Activated CD4-positive, alpha-beta T cell treated with anti-CD3 and anti-CD28 coated beads for 36 hours (primary cell): ENCODE measurements at regions not wholly inside any gene's neighbourhood (a gene's known extent, or its start where the extent isn't known, plus 50 kb on each side); places are given as distances from the start of the nearest gene placed in this dataset.

ENCODE experiments used
- ATAC-seq: fragments of 200-7000 bp; cut with Tn5 transposase; one replicate; pipeline ENCODE4 v1.10.0; 2021; ENCODE audit warnings: mild to moderate bottlenecking, moderate library complexity
- CTCF ChIA-PET: fragments of 350-600 bp; sonication (Branson Sonifier 250); formaldehyde crosslinking; loops from one replicate; lab custom pipeline; 2021; ENCODE audit warnings: antibody characterized with exemption; lab: Charles Lee
- POLR2A ChIA-PET: fragments of 350-600 bp; sonication (Branson Sonifier 250); formaldehyde crosslinking; loops from one replicate; lab custom pipeline; 2021; ENCODE audit warnings: antibody characterized with exemption, inconsistent platforms; lab: Charles Lee
- DNase-seq: peaks from one replicate; pipeline ENCODE4 v3.0.0-alpha.2; 2020
- H3K27ac Mint-ChIP-seq: one replicate; pipeline ENCODE4 v1.8.0; 2021; ENCODE audit warnings: mixed read lengths
- H3K27me3 Mint-ChIP-seq: one replicate; pipeline ENCODE4 v1.8.0; 2021; ENCODE audit warnings: mixed read lengths
- H3K36me3 Mint-ChIP-seq: one replicate; pipeline ENCODE4 v1.8.0; 2021; ENCODE audit warnings: low read depth, mixed read lengths
- H3K4me1 Mint-ChIP-seq: one replicate; pipeline ENCODE4 v1.8.0; 2021; ENCODE audit warnings: mixed read lengths
- H3K4me3 Mint-ChIP-seq: one replicate; pipeline ENCODE4 v1.8.0; 2021; ENCODE audit warnings: mild to moderate bottlenecking, moderate library complexity, mixed read lengths
- H3K9me3 Mint-ChIP-seq: one replicate; pipeline ENCODE4 v1.8.0; 2021; ENCODE audit warnings: low read depth, mixed read lengths
- intact Hi-C, 2 experiments: fragments of 100-400 bp; cut with DNase I in 1 of 2; cut with micrococcal nuclease in 1 of 2; formaldehyde crosslinking; loops; one replicate each; pipeline versions ENCODE4 v1.14.2 to v1.15.1; 2022 to 2024; cut with DNase I, micrococcal nuclease

DNA sequence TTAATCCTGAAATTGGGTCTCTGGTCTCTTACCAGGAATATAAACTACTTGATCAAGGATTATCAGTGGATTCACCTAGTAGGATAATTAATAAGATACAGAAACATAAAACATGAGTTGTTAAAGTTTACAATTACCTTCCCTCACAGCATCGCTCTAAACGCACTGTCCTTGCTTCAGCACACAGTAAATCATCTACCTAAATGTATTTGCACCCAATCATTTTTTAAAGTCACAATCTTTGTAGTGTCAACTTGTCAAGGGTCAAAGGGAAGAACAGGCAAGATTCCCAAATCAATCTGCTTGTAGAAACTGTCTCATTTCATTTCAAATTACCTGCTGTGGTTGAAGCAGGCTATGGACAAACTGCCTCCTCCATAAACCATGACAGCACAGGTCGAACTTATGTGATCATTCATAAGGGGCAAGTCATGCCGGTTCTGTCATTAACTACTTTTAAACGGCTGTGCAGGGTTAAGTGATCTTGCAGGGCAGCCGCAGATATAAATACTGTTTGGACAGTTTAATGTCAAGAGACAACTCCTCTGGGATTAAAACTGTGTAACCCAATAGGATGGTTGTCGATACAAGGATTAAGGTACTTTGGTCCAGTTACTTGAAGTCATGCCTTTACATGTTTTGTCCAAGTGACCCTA, 93.6 kb downstream of the ZNF281 start:
- DNase-seq (no peak), ATAC-seq (no peak)
- CTCF ChIA-PET = no interaction called here
- Mint-ChIP-seq H3K27ac (no peak overlapping the region), H3K4me1 (no peaks in the 10 kb centered on the region), H3K27me3 (peaks cover 6% of the 10 kb centered on the region), H3K4me3 (no peak overlapping the region), H3K9me3 (no peaks in the 10 kb centered on the region), H3K36me3 (no peaks in the 10 kb centered on the region)
- intact Hi-C loops = no loop called here
- POLR2A ChIA-PET = no interaction called here

- H3K27me3 Mint-ChIP-seq = peaks cover 6% of the 10 kb centered on the region
- H3K4me3 Mint-ChIP-seq = no peak overlapping the region
- intact Hi-C loops = no loop called here
- POLR2A ChIA-PET = no interaction called here
- H3K4me1 Mint-ChIP-seq = no peaks in the 10 kb centered on the region
- DNase-seq (no peak), ATAC-seq (no peak)
- CTCF ChIA-PET = interaction anchor here (0.6 to 2.2 kb wide), 5 partner anchors 9 to 196 kb away, joined by 3 to 5 read pairs (median 4); no protein-coding TSS in a partner anchor
- H3K27ac Mint-ChIP-seq = no peak overlapping the region
- H3K36me3 Mint-ChIP-seq = no peaks in the 10 kb centered on the region
- no peaks in the 10 kb centered on the region for H3K9me3 Mint-ChIP-seq
Observed at GRCh38 chr1:200314085-200314750, 95.6 kb downstream of the ZNF281 start.

- intact Hi-C loops = no loop called here
- ChIA-PET CTCF (interaction anchor here (0.5 kb wide), 1 partner anchor 220 kb away, joined by 4 read pairs; no protein-coding TSS in a partner anchor), POLR2A (no interaction called here)
- ATAC-seq (no peak), DNase-seq (no peak)
- Mint-ChIP-seq H3K27ac (no peak overlapping the region), H3K36me3 (no peaks in the 10 kb centered on the region), H3K9me3 (no peaks in the 10 kb centered on the region), H3K4me3 (no peak overlapping the region), H3K4me1 (peaks cover 3% of the 10 kb centered on the region), H3K27me3 (peaks cover 4% of the 10 kb centered on the region)
Observed at GRCh38 chr1:200311256-200311655, 98.6 kb downstream of the ZNF281 start.

- POLR2A ChIA-PET = no interaction called here
- intact Hi-C loops = no loop called here
- peaks cover 2% of the 10 kb centered on the region for H3K27me3 Mint-ChIP-seq
- H3K27ac Mint-ChIP-seq = no peak overlapping the region
- peaks cover 3% of the 10 kb centered on the region for H3K4me1 Mint-ChIP-seq
- H3K4me3 Mint-ChIP-seq = no peak overlapping the region
- CTCF ChIA-PET = no interaction called here
- no peak for ATAC-seq
- H3K9me3 Mint-ChIP-seq = no peaks in the 10 kb centered on the region
- no peaks in the 10 kb centered on the region for H3K36me3 Mint-ChIP-seq
- no peak for DNase-seq
Observed at GRCh38 chr1:200310824-200311223, 99.0 kb downstream of the ZNF281 start.

- ChIA-PET CTCF (interaction anchor here (0.5 to 2.1 kb wide), 9 partner anchors 10 to 178 kb away, joined by 3 to 7 read pairs (median 3); no protein-coding TSS in a partner anchor), POLR2A (no interaction called here)
- DNase-seq (no peak), ATAC-seq (no peak)
- Mint-ChIP-seq H3K27ac (no peak overlapping the region), H3K36me3 (no peaks in the 10 kb centered on the region), H3K4me3 (no peak overlapping the region), H3K27me3 (no peaks in the 10 kb centered on the region), H3K4me1 (peaks cover 7% of the 10 kb centered on the region), H3K9me3 (no peaks in the 10 kb centered on the region)
- intact Hi-C loops = loop anchor here (1.0 to 10.0 kb wide), 5 partner anchors 153 to 625 kb away; no protein-coding TSS in a partner anchor
Observed at GRCh38 chr1:200307755-200308066, 102.1 kb downstream of the ZNF281 start.

- Mint-ChIP-seq H3K4me1 (peaks cover 11% of the 10 kb centered on the region), H3K36me3 (no peaks in the 10 kb centered on the region), H3K27me3 (no peaks in the 10 kb centered on the region), H3K27ac (peak overlapping the region; percentile 69), H3K4me3 (peak overlapping the region; percentile 30), H3K9me3 (no peaks in the 10 kb centered on the region)
- ChIA-PET POLR2A (no interaction called here), CTCF (interaction anchor here (0.5 to 2.1 kb wide), 11 partner anchors 9 to 205 kb away, joined by 3 to 8 read pairs (median 4); no protein-coding TSS in a partner anchor)
- DNase-seq (peak; percentile 21), ATAC-seq (no peak)
- intact Hi-C loops = loop anchor here (1.0 to 10.0 kb wide), 5 partner anchors 152 to 625 kb away; no protein-coding TSS in a partner anchor
Observed at GRCh38 chr1:200306944-200307754, 102.7 kb downstream of the ZNF281 start.

DNA sequence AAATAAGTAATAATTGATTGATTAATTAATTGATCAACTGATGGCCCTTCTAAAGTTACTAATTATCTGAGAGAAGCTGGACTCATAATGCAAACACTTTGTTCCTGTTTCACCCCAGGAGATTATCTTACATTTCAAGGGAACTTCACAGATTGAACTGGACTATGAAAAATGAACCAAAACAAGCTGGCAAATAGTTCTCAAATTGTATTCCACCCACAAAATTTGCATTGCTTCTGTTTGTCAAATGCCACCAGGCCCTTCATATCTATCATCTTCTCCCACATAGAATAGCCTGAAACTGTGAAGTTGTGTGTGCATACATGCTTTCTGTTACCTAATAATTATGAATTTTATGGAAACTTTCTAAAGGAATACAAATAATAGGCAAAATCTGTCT, 104.0 kb downstream of the ZNF281 start:
- Mint-ChIP-seq H3K4me3 (no peak overlapping the region), H3K36me3 (no peaks in the 10 kb centered on the region), H3K27me3 (no peaks in the 10 kb centered on the region), H3K9me3 (no peaks in the 10 kb centered on the region), H3K27ac (no peak overlapping the region), H3K4me1 (peaks cover 13% of the 10 kb centered on the region)
- ChIA-PET CTCF (interaction anchor here (0.7 to 2.0 kb wide), 6 partner anchors 8 to 622 kb away, joined by 3 to 8 read pairs (median 4); no protein-coding TSS in a partner anchor), POLR2A (no interaction called here)
- ATAC-seq (no peak), DNase-seq (no peak)
- intact Hi-C loops = loop anchor here (2.0 to 10.0 kb wide), 4 partner anchors 151 to 624 kb away; no protein-coding TSS in a partner anchor

DNA sequence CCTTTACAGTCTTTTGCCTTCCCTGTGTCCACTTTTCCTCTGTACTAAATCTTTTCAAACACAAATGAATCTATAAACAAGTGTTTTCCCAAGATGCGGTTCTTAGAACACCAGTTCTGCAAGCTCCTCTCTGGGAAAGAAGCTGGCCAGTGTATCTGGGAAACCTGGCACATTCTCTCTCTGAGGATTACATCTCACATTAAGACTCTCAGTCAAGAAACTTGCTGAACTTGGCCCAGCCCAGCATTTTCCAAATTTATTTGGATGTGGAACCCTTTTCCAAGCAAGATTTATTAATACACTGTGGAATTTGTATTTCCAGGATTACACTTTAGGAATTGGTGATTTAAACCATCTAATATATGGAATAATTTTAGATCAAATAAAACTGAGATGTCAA, 105.7 kb downstream of the ZNF281 start:
- intact Hi-C loops = loop anchor here (5.0 to 10.0 kb wide), 4 partner anchors 149 to 208 kb away; no protein-coding TSS in a partner anchor
- no peaks in the 10 kb centered on the region for H3K36me3 Mint-ChIP-seq
- no peak overlapping the region for H3K27ac Mint-ChIP-seq
- ChIA-PET CTCF (interaction anchor here (0.6 to 1.1 kb wide), 3 partner anchors 124 to 1603 kb away, joined by 3 read pairs; no protein-coding TSS in a partner anchor), POLR2A (no interaction called here)
- H3K4me1 Mint-ChIP-seq = peaks cover 13% of the 10 kb centered on the region
- ATAC-seq (no peak), DNase-seq (no peak)
- H3K4me3 Mint-ChIP-seq = no peak overlapping the region
- H3K9me3 Mint-ChIP-seq = no peaks in the 10 kb centered on the region
- no peaks in the 10 kb centered on the region for H3K27me3 Mint-ChIP-seq

DNA sequence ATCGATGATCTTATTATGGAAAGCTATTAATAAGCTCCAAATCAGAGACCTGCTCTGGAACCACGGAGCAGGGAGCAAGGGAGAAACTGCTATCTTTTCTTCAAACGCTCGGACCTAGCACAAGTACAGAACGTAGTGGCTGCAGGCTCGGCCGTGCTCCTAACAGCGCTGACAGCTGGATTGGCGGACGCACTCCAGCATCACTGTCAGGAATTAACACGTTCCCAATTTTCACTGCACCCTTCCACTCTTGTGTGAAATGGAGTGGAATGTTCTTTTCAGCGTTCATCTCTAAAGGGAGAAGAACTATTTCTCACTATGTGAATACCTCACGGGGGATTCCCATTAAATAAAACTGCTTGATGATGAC, 106.9 kb downstream of the ZNF281 start:
- DNase-seq = no peak
- no peak for ATAC-seq
- no peak overlapping the region for H3K27ac Mint-ChIP-seq
- H3K27me3 Mint-ChIP-seq = no peaks in the 10 kb centered on the region
- H3K4me3 Mint-ChIP-seq = peak overlapping the region; percentile 73
- POLR2A ChIA-PET = no interaction called here
- H3K4me1 Mint-ChIP-seq = peaks cover 13% of the 10 kb centered on the region
- intact Hi-C loops = loop anchor here (5.0 to 10.0 kb wide), 4 partner anchors 148 to 209 kb away; no protein-coding TSS in a partner anchor
- H3K36me3 Mint-ChIP-seq = no peaks in the 10 kb centered on the region
- no peaks in the 10 kb centered on the region for H3K9me3 Mint-ChIP-seq
- CTCF ChIA-PET = interaction anchor here (0.6 to 1.5 kb wide), 3 partner anchors 172 to 188 kb away, joined by 3 to 4 read pairs (median 3); no protein-coding TSS in a partner anchor

DNA sequence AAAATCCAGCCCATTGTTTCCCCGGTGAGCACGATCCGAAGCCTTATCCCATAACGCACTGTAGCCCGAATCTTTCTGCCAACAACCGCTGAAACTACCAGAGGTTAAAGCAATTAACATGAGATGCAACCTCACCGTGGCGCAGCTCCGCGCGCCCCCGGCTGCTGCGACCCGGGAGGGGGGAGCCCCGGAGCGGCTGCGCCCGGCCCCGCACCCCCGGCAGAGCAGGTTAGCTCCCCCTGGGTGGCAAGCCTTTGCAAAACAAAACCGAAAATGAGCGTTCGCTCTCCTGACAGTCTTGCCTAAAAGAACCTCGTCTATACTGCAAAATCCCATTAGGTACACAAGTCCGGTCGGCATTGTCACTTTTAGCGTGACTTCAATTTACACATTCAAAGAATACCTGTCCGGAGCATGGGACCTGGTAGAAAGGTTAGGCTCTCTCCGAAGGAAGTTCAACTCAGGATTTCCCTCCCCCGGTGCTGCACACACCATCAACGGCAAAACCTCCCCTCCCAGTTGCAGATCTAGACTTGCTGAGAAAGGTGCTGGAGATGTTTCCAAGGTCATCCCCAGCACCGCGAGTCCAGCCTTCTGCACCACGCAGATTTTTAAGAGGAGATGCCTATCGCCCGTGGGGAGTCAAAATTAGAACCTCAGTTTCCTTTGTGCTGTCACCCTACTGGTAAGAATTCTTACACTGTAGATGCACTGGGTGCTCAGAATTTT, 107.5 kb downstream of the ZNF281 start:
- H3K27ac Mint-ChIP-seq = no peak overlapping the region
- ATAC-seq (peak; percentile 93), DNase-seq (peak; percentile 77)
- H3K4me3 Mint-ChIP-seq = peak overlapping the region; percentile 73
- H3K9me3 Mint-ChIP-seq = no peaks in the 10 kb centered on the region
- H3K36me3 Mint-ChIP-seq = no peaks in the 10 kb centered on the region
- intact Hi-C loops = loop anchor here (5.0 to 10.0 kb wide), 4 partner anchors 148 to 210 kb away; no protein-coding TSS in a partner anchor
- ChIA-PET POLR2A (no interaction called here), CTCF (interaction anchor here (0.6 to 2.2 kb wide), 7 partner anchors 14 to 189 kb away, joined by 3 to 9 read pairs (median 4); no protein-coding TSS in a partner anchor)
- H3K4me1 Mint-ChIP-seq = peaks cover 12% of the 10 kb centered on the region
- no peaks in the 10 kb centered on the region for H3K27me3 Mint-ChIP-seq
